ENCODE measurements at regions not wholly inside any gene's neighbourhood (a gene's known extent, or its start where the extent isn't known, plus 50 kb on each side); places are given as distances from the start of the nearest gene placed in this dataset.

DNA sequence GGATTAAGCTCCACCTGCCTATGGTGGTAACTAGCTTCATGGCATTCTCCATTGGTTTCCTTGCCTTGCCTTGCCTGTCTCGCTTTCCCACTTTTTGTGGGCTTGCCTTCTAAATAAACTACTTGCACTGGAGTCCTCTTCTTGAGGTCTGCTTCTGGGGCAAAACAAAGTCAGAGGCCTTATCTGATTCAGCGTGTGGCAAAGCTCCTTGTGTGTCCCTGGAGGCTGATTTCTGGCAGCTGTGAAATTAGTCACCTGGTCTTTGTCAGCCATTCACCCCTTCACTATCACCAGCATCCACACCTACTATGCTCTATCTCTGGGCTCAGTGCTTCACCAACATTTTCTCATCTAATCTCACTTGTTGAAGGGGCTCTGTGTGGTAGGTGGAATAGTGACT lies 176.2 kb downstream of the SEC61B start:
- TF ChIP-seq, protein P1, sequence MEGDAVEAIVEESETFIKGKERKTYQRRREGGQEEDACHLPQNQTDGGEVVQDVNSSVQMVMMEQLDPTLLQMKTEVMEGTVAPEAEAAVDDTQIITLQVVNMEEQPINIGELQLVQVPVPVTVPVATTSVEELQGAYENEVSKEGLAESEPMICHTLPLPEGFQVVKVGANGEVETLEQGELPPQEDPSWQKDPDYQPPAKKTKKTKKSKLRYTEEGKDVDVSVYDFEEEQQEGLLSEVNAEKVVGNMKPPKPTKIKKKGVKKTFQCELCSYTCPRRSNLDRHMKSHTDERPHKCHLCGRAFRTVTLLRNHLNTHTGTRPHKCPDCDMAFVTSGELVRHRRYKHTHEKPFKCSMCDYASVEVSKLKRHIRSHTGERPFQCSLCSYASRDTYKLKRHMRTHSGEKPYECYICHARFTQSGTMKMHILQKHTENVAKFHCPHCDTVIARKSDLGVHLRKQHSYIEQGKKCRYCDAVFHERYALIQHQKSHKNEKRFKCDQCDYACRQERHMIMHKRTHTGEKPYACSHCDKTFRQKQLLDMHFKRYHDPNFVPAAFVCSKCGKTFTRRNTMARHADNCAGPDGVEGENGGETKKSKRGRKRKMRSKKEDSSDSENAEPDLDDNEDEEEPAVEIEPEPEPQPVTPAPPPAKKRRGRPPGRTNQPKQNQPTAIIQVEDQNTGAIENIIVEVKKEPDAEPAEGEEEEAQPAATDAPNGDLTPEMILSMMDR (IDR thresholded peaks at IDR 0.05; ENCODE audit: low read depth, low read length): no peak
- no peak overlapping the region for H3K4me3 ChIP-seq (replicated peaks in 1 of 2; ENCODE audit: low read depth in 2 of 2, low read length in 2 of 2)
- DNase-seq (ENCODE audit: low read depth in 2 of 2): no peak

DNA sequence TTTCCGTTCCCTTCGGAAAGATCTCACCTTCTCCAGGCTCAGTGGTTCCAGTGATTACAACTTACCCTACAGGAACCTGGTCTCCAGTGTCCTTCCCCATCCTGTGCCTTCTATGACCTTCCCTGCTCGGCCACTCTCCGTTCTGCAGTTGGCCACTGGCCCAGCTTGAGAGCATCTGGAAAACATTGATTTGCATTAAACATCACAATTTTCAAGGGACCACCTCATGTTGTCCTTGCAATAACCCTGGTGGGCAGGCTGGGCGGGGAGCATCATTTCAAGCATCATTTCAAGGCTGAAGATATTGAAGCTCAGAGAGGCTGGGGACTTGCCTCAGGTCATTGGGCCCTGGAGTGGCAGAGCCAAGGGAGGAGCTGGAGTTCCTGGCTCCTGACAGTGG lies 177.4 kb downstream of the SEC61B start:
- no peak overlapping the region for H3K4me3 ChIP-seq (replicated peaks in 1 of 2; ENCODE audit: low read depth in 2 of 2, low read length in 2 of 2)
- no peak for DNase-seq (ENCODE audit: low read depth in 2 of 2)
- TF ChIP-seq, protein P1 (IDR thresholded peaks at IDR 0.05; ENCODE audit: low read depth, low read length): no peak

DNA sequence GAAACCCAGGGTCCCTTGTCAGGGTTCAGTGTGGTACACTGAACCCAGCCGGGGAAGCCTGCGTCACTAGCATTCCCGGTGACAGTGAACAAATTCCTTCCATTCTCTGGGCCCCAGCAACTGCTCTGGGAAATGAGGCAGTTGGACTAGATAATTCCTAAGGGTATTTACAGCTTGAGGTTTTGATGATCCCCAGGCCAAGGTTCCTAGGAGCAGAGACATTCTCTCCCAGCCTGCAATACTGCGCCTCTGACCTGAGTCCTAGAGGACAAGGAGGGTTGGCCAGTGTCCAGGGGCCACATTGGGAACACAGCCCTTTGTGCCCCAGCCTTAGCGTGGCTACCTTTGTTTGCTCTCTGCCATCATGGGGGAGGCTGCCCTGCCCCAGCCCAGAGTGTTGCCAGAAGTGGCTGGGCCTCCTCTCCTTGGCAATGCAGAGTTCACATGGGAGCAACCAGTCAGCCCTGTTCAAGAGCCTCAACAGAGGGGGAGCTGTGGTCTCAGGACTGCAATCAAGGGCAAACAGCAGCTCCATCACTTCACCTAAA lies 178.2 kb downstream of the SEC61B start:
- no peak overlapping the region for H3K4me3 ChIP-seq (replicated peaks in 1 of 2; ENCODE audit: low read depth in 2 of 2, low read length in 2 of 2)
- TF ChIP-seq, protein P1 (IDR thresholded peaks at IDR 0.05; ENCODE audit: low read depth, low read length): no peak
- peak; percentile 18 to 21 for DNase-seq (ENCODE audit: low read depth in 2 of 2)

DNA sequence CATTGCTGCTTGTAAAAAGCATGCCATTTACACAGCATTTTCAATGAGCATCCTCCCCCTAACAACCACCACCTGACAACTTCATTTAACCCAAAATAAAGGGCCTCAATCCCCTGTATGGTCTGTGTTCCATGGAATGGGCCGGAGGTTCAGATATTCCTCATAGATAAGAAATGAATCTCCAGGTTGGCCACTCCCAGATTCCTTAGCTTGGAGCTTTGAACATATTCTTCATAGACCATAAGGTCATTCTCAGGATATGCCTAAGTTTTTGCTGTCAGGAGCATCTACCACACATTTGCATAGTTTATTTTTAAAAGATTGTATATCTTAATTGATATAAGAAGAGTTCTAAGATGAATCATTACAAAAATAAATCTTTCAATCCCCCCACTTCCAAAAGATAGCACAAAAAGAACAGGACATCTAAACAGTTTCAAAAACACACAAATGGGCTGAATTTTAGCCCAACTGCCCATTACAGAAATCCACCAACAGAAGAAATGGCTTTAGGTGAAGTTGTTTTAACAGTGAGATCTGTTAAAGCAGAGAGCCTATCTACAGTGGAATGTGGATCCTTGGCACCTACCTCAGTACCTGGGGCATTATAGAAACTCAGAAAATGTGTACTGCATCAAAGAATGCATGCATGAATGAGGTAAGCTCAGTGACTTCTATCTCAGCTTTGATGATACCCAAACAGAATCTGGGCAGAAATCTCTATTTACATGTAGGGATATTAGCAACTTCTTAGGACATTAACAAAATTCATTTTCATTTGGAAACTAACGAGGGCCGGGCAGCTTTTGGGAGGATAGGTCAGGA lies 179.8 kb downstream of the SEC61B start:
- TF ChIP-seq, protein P1 (IDR thresholded peaks at IDR 0.05; ENCODE audit: low read depth, low read length): no peak
- no peak for DNase-seq (ENCODE audit: low read depth in 2 of 2)
- no peak overlapping the region for H3K4me3 ChIP-seq (replicated peaks in 1 of 2; ENCODE audit: low read depth in 2 of 2, low read length in 2 of 2)

DNA sequence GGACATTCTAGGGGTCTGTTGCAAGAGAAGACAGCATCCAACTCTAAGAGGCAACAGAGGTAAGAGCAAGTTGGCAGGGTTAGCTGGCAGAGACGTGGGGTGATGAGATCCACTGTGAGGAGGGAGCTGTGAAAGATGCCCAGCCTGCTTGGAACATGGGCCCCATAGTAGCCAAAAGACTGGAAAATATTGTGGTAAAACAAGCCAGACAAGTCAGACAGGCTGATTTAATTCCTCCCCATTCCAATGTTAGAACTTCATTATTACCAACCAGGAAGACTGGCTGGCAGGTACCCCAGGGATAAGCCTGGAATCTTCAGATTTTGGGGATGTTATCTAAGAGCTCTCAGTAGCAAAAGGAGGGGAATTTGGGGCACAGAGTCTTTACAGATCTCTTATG lies 181.3 kb downstream of the SEC61B start:
- TF ChIP-seq, protein P1 (IDR thresholded peaks at IDR 0.05; ENCODE audit: low read depth, low read length): no peak
- DNase-seq (ENCODE audit: low read depth in 2 of 2): no peak
- no peak overlapping the region for H3K4me3 ChIP-seq (replicated peaks in 1 of 2; ENCODE audit: low read depth in 2 of 2, low read length in 2 of 2)

DNA sequence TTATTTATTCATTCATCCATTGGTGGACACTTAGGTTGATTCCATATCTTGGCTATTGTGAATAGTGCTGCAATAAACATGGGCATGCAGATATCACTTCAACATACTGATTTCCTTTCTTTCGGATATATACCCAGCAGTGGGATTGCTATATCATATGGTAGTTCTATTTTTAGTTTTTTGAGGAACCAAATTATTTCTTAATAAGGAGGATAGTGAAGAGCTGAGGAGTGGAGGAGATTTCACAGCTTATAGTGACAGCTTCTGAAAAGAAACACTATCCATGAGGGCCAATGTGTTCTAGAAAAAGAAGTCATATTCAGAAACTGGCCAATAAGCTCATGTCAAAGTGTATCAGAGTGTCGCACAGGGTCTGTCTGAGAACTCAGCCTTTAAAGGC lies 183.3 kb downstream of the SEC61B start:
- TF ChIP-seq, protein P1 (IDR thresholded peaks at IDR 0.05; ENCODE audit: low read depth, low read length): no peak
- H3K4me3 ChIP-seq (replicated peaks in 1 of 2; ENCODE audit: low read depth in 2 of 2, low read length in 2 of 2): no peak overlapping the region
- no peak for DNase-seq (ENCODE audit: low read depth in 2 of 2)
